A549 (cell line): ENCODE measurements at regions not wholly inside any gene's neighbourhood (a gene's known extent, or its start where the extent isn't known, plus 50 kb on each side); places are given as distances from the start of the nearest gene placed in this dataset.
A peak's percentile ranks its signal among the peaks of the same experiment; 100 is the strongest.

Source experiments
- ATAC-seq, 2 experiments: fragments of 200-7000 bp in 1 of 2; fragments of >200 bp in 1 of 2; cut with Nextera tagmentation in 1 of 2; cut with Tn5 transposase in 1 of 2; 3 replicates each; pipeline versions ENCODE4 v1.8.0 to v1.9.1; 2018 to 2020; ENCODE audit warnings: mild to moderate bottlenecking in 1 of 2, moderate library complexity in 1 of 2
- CTCF ChIA-PET: fragments of 300-600 bp; sonication (Branson Sonifier 250); formaldehyde crosslinking; extraction: SDS; loops from one replicate; lab custom pipeline; 2021; ENCODE audit warnings: antibody characterized with exemption, inconsistent platforms; lab: Yijun Ruan, JAX
- POLR2A ChIA-PET: fragments of 350-600 bp; formaldehyde crosslinking; extraction: SDS; loops from one replicate; lab custom pipeline; 2021; ENCODE audit warnings: antibody characterized with exemption, inconsistent platforms; lab: Yijun Ruan, JAX
- DNase-seq, 2 experiments: peaks; one replicate each; pipeline versions ENCODE4 v3.0.0 to v3.0.0-alpha.2; 2011 to 2016; ENCODE audit warnings: low read depth in 1 of 2, low spot score in 1 of 2
- FAIRE-seq: peaks from 2 replicates; lab custom pipeline; 2011; peaks lifted over from hg19 to GRCh38; lab: Jason Lieb, UNC
- H3K27ac ChIP-seq, 2 experiments: fragments of >200 bp; sonication (Bioruptor Twin); formaldehyde crosslinking; 3 replicates each; pipeline ENCODE4 v1.5.1; 2016 to 2017
- H3K4me1 ChIP-seq: fragments of >200 bp; sonication (Bioruptor Twin); formaldehyde crosslinking; 3 replicates; pipeline ENCODE4 v1.6.1; 2016
- H3K4me2 ChIP-seq: fragments of >200 bp; sonication (Bioruptor Twin); formaldehyde crosslinking; 3 replicates; pipeline ENCODE4 v1.6.1; 2016
- H3K4me3 ChIP-seq: fragments of >200 bp; sonication (Bioruptor Twin); formaldehyde crosslinking; 3 replicates; pipeline ENCODE4 v1.5.1; 2016
- H3K9me3 ChIP-seq: fragments of >200 bp; sonication (Bioruptor Twin); formaldehyde crosslinking; 3 replicates; pipeline ENCODE4 v1.6.1; 2016
- BHLHE40 ChIP-seq: IDR thresholded peaks from 2 replicates; pipeline ENCODE4 v1.6.1; 2012; ENCODE audit warnings: low read depth, low read length, inconsistent platforms
- CEBPB ChIP-seq, 2 experiments: fragments of >200 bp in 1 of 2; sonication (Bioruptor Twin) in 1 of 2; formaldehyde crosslinking in 1 of 2; IDR thresholded peaks; 2 replicates each; pipeline ENCODE4 v1.6.1; 2012 to 2016
- EHMT2 ChIP-seq: fragments of 200-600 bp; sonication (generic); IDR thresholded peaks from 2 replicates; pipeline ENCODE4 v1.6.1; 2016; ENCODE audit warnings: antibody characterized with exemption, low read depth, mild to moderate bottlenecking, moderate library complexity
- GATA3 ChIP-seq: IDR thresholded peaks from 2 replicates; pipeline ENCODE4 v1.6.1; 2012; ENCODE audit warnings: borderline replicate concordance
- HES2 ChIP-seq: fragments of >200 bp; sonication (Bioruptor Twin); formaldehyde crosslinking; IDR thresholded peaks from 2 replicates; pipeline ENCODE4 v1.6.1; 2016
- HOXA7 ChIP-seq: fragments of 250-450 bp; sonication (Bioruptor Pico); IDR thresholded peaks from 2 replicates; pipeline ENCODE4 v1.5.0; 2020; ENCODE audit warnings: mild to moderate bottlenecking, moderate library complexity
- KDM1A ChIP-seq: fragments of 200-600 bp; sonication (generic); IDR thresholded peaks from 2 replicates; pipeline ENCODE4 v1.6.1; 2016; ENCODE audit warnings: low read depth, mild to moderate bottlenecking
- KDM5A ChIP-seq: fragments of 200-600 bp; sonication (generic); IDR thresholded peaks from 2 replicates; pipeline ENCODE4 v1.6.1; 2016; ENCODE audit warnings: antibody characterized with exemption, mild to moderate bottlenecking
- MAFK ChIP-seq: fragments of 450-650 bp; IDR thresholded peaks from 2 replicates; pipeline ENCODE4 v1.6.1; 2014; ENCODE audit not compliant: partially characterized antibody
- MAZ ChIP-seq: fragments of 150-350 bp; IDR thresholded peaks from 2 replicates; pipeline ENCODE4 v1.6.1; 2014; ENCODE audit warnings: antibody characterized with exemption, low read depth, low read length, borderline replicate concordance
- NFE2L2 ChIP-seq: fragments of 150-350 bp; conservative IDR thresholded peaks from 2 replicates; pipeline ENCODE4 v1.6.1; 2014; ENCODE audit warnings: low read length
- NPAS2 ChIP-seq: fragments of 250-450 bp; sonication (Bioruptor Pico); IDR thresholded peaks from 2 replicates; pipeline ENCODE4 v1.8.0; 2022; ENCODE audit warnings: mild to moderate bottlenecking, moderate library complexity, borderline replicate concordance
- POLR2A ChIP-seq: IDR thresholded peaks from 2 replicates; pipeline ENCODE4 v1.6.1; 2012; ENCODE audit warnings: mild to moderate bottlenecking, low read length
- POLR2AphosphoS2 ChIP-seq: conservative IDR thresholded peaks from 2 replicates; pipeline ENCODE4 v1.6.1; 2012; ENCODE audit warnings: low read length, improper control_type of control experiment, inconsistent platforms
- RAD21 ChIP-seq, 2 experiments: fragments of >200 bp in 1 of 2; sonication (Bioruptor Twin) in 1 of 2; formaldehyde crosslinking in 1 of 2; IDR thresholded peaks in 1 of 2; conservative IDR thresholded peaks in 1 of 2; 2 replicates in 1 of 2; 3 replicates in 1 of 2; pipeline ENCODE4 v1.6.1; 2012 to 2018; ENCODE audit warnings: inconsistent platforms in 1 of 2
- RCOR1 ChIP-seq: fragments of 150-350 bp; IDR thresholded peaks from 2 replicates; pipeline ENCODE4 v1.6.1; 2014; ENCODE audit warnings: antibody characterized with exemption, low read length, low read depth
- RFX5 ChIP-seq: fragments of 450-650 bp; IDR thresholded peaks from 2 replicates; pipeline ENCODE4 v1.7.1; 2014; ENCODE audit warnings: antibody characterized with exemption, mild to moderate bottlenecking, moderate library complexity
- RNF2 ChIP-seq: fragments of 200-600 bp; sonication (generic); IDR thresholded peaks from 2 replicates; pipeline ENCODE4 v1.6.1; 2016; ENCODE audit warnings: low read depth, mild to moderate bottlenecking, antibody characterized with exemption, moderate library complexity, borderline replicate concordance
- SREBF2 ChIP-seq: fragments of 450-650 bp; IDR thresholded peaks from 2 replicates; pipeline ENCODE4 v1.6.1; 2014; ENCODE audit warnings: mild to moderate bottlenecking, moderate library complexity
- ZC3H11A ChIP-seq: fragments of 450-650 bp; IDR thresholded peaks from 2 replicates; pipeline ENCODE4 v1.6.1; 2014; ENCODE audit warnings: antibody characterized with exemption, mild to moderate bottlenecking
- WGBS: methylation state at CpG from one replicate; pipeline ENCODE4 v1.1.6; 2017; ENCODE audit errors: missing lambda C conversion rate; 5-methylcytosine and 5-hydroxymethylcytosine counted together
- TF ChIP-seq, protein P1 (sequence below): fragments of 450-650 bp; IDR thresholded peaks from 2 replicates; pipeline ENCODE4 v1.6.1; 2014; ENCODE audit warnings: antibody characterized with exemption
- TF ChIP-seq, protein P2 (sequence below): fragments of 250-450 bp; sonication (Bioruptor Pico); IDR thresholded peaks from 2 replicates; pipeline ENCODE4 v1.5.0; 2020; ENCODE audit warnings: low read depth, mild to moderate bottlenecking, moderate library complexity
- TF ChIP-seq, protein P3 (sequence below): fragments of >200 bp; sonication (Bioruptor Twin); formaldehyde crosslinking; IDR thresholded peaks from 3 replicates; pipeline ENCODE4 v1.5.1; 2016

GRCh38 chr2:145137211-145137610 is 617.3 kb upstream of the ZEB2 start:
- WGBS = 77% methylated on average over 4 of the region's 4 CpGs
- no peaks in the 10 kb centered on the region for H3K4me1 ChIP-seq
- H3K9me3 ChIP-seq = no peaks in the 10 kb centered on the region
- POLR2A ChIA-PET = no interaction called here
- no peak overlapping the region for H3K27ac ChIP-seq
- peak in 1 of 2 experiments; percentile 23 for DNase-seq
- TF ChIP-seq NFE2L2 = no peak
- TF ChIP-seq POLR2A = no peak
- no peak for TF ChIP-seq SREBF2
- no peak for TF ChIP-seq GATA3
- no peak for TF ChIP-seq ZC3H11A
- no peak for ATAC-seq
- CTCF ChIA-PET = no interaction called here
- no peak overlapping the region for H3K4me2 ChIP-seq
- no peak overlapping the region for H3K4me3 ChIP-seq
- no peak for FAIRE-seq

DNA sequence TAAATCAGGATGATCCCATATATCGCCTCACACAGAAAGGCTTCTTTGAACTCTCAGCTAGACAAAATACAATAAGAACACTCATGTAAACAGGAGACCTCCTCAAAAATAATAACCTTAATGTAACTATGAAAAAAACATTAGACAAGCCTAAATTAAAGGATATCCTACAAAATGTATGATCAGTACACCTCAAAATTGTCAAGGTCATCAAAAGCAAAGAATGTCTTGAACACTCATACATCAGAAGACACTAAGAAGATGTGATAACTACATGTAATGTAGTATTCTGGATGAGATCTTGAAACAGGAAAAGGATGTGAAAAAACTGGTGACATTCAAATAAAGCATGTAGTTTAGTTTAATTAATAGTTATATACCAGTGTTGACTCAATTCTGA is 616.8 kb upstream of the ZEB2 start:
- Histone ChIP-seq H3K27ac (no peak overlapping the region), H3K4me3 (no peak overlapping the region), H3K4me1 (no peaks in the 10 kb centered on the region), H3K4me2 (no peak overlapping the region), H3K9me3 (no peaks in the 10 kb centered on the region)
- CTCF ChIA-PET = no interaction called here
- peak; percentile 62 for TF ChIP-seq MAFK
- TF ChIP-seq KDM1A = no peak
- POLR2A ChIA-PET = no interaction called here
- no peak for ATAC-seq
- no peak for DNase-seq
- 95% methylated on average over 1 of the region's 1 CpG for WGBS
- FAIRE-seq = no peak

DNA sequence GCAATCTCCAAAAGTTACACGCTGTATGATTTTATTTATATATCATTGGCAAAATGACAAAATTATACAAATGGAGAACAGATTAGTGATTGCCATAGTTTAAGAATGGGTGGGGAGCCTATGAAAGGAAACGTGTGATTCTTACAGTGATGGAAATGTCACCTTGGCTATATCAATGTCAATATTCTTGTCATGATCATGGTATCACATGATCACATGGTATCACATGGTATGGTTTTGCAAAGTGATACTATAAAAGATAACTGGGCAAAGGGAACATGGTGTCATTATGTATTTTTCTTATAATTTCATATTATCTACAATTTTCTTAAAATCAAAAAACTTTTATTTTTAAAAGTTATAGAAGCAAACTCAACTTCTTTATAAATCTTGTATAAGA is 606.2 kb upstream of the ZEB2 start:
- no peak overlapping the region for H3K4me3 ChIP-seq
- ChIA-PET POLR2A (no interaction called here), CTCF (no interaction called here)
- no peak for DNase-seq
- H3K4me1 ChIP-seq = no peaks in the 10 kb centered on the region
- H3K4me2 ChIP-seq = no peak overlapping the region
- H3K9me3 ChIP-seq = no peaks in the 10 kb centered on the region
- TF ChIP-seq, protein P1, sequence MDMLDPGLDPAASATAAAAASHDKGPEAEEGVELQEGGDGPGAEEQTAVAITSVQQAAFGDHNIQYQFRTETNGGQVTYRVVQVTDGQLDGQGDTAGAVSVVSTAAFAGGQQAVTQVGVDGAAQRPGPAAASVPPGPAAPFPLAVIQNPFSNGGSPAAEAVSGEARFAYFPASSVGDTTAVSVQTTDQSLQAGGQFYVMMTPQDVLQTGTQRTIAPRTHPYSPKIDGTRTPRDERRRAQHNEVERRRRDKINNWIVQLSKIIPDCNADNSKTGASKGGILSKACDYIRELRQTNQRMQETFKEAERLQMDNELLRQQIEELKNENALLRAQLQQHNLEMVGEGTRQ = peak; percentile 55; the same call in 1 of the 2 replicates
- no peak for TF ChIP-seq HES2
- TF ChIP-seq, all 56 proteins: peak for 1
- H3K27ac ChIP-seq = no peak overlapping the region
- no peak for ATAC-seq
- WGBS = 85% methylated on average over 2 of the region's 2 CpGs
- no peak for FAIRE-seq

- 91% methylated on average over 4 of the region's 4 CpGs for WGBS
- POLR2A ChIA-PET = no interaction called here
- no peak overlapping the region for H3K4me2 ChIP-seq
- no peak overlapping the region for H3K4me3 ChIP-seq
- no peaks in the 10 kb centered on the region for H3K9me3 ChIP-seq
- H3K4me1 ChIP-seq = no peaks in the 10 kb centered on the region
- H3K27ac ChIP-seq = no peak overlapping the region
- ATAC-seq = no peak
- no peak for FAIRE-seq
- DNase-seq = no peak
- TF ChIP-seq, protein P2, sequence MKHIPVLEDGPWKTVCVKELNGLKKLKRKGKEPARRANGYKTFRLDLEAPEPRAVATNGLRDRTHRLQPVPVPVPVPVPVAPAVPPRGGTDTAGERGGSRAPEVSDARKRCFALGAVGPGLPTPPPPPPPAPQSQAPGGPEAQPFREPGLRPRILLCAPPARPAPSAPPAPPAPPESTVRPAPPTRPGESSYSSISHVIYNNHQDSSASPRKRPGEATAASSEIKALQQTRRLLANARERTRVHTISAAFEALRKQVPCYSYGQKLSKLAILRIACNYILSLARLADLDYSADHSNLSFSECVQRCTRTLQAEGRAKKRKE (CRISPR knock-in tag) = no peak
- CTCF ChIA-PET = no interaction called here
These were observed 604.2 kb upstream of the ZEB2 start for GRCh38 chr2:145124085-145124484.

GRCh38 chr2:145123606-145124005 is 603.7 kb upstream of the ZEB2 start:
- no peak overlapping the region for H3K27ac ChIP-seq
- FAIRE-seq = no peak
- DNase-seq = no peak
- no peak for TF ChIP-seq POLR2AphosphoS2
- TF ChIP-seq EHMT2 = no peak
- TF ChIP-seq KDM1A = no peak
- TF ChIP-seq RCOR1 = no peak
- no peak for TF ChIP-seq POLR2A
- no peak for TF ChIP-seq MAZ
- TF ChIP-seq RAD21 (conservative IDR thresholded peaks at IDR 0.05 in 1 of 2, IDR thresholded peaks at IDR 0.05 in 1 of 2) = no peak
- TF ChIP-seq GATA3 = no peak
- TF ChIP-seq HOXA7 (CRISPR knock-in tag) = no peak
- TF ChIP-seq, protein P3, sequence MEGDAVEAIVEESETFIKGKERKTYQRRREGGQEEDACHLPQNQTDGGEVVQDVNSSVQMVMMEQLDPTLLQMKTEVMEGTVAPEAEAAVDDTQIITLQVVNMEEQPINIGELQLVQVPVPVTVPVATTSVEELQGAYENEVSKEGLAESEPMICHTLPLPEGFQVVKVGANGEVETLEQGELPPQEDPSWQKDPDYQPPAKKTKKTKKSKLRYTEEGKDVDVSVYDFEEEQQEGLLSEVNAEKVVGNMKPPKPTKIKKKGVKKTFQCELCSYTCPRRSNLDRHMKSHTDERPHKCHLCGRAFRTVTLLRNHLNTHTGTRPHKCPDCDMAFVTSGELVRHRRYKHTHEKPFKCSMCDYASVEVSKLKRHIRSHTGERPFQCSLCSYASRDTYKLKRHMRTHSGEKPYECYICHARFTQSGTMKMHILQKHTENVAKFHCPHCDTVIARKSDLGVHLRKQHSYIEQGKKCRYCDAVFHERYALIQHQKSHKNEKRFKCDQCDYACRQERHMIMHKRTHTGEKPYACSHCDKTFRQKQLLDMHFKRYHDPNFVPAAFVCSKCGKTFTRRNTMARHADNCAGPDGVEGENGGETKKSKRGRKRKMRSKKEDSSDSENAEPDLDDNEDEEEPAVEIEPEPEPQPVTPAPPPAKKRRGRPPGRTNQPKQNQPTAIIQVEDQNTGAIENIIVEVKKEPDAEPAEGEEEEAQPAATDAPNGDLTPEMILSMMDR = no peak
- TF ChIP-seq CEBPB (IDR thresholded peaks at IDR 0.05) = no peak
- TF ChIP-seq NFE2L2 = no peak
- TF ChIP-seq BHLHE40 = no peak
- TF ChIP-seq KDM5A = no peak
- no peak for TF ChIP-seq RFX5
- TF ChIP-seq NPAS2 = no peak
- TF ChIP-seq HES2 = no peak
- no peak for TF ChIP-seq RNF2
- TF ChIP-seq ZC3H11A = no peak
- 90% methylated on average over 2 of the region's 2 CpGs for WGBS
- ChIA-PET POLR2A (no interaction called here), CTCF (no interaction called here)
- no peaks in the 10 kb centered on the region for H3K9me3 ChIP-seq
- ATAC-seq = no peak
- H3K4me2 ChIP-seq = no peak overlapping the region
- H3K4me1 ChIP-seq = no peaks in the 10 kb centered on the region
- H3K4me3 ChIP-seq = no peak overlapping the region
